Fibroblast of skin of right quadriceps (primary cell): ENCODE measurements at regions not wholly inside any gene's neighbourhood (a gene's known extent, or its start where the extent isn't known, plus 50 kb on each side); places are given as distances from the start of the nearest gene placed in this dataset.

ENCODE experiments used
- DNase-seq: peaks from one replicate; pipeline ENCODE4 v3.0.0-alpha.2; 2013

DNA sequence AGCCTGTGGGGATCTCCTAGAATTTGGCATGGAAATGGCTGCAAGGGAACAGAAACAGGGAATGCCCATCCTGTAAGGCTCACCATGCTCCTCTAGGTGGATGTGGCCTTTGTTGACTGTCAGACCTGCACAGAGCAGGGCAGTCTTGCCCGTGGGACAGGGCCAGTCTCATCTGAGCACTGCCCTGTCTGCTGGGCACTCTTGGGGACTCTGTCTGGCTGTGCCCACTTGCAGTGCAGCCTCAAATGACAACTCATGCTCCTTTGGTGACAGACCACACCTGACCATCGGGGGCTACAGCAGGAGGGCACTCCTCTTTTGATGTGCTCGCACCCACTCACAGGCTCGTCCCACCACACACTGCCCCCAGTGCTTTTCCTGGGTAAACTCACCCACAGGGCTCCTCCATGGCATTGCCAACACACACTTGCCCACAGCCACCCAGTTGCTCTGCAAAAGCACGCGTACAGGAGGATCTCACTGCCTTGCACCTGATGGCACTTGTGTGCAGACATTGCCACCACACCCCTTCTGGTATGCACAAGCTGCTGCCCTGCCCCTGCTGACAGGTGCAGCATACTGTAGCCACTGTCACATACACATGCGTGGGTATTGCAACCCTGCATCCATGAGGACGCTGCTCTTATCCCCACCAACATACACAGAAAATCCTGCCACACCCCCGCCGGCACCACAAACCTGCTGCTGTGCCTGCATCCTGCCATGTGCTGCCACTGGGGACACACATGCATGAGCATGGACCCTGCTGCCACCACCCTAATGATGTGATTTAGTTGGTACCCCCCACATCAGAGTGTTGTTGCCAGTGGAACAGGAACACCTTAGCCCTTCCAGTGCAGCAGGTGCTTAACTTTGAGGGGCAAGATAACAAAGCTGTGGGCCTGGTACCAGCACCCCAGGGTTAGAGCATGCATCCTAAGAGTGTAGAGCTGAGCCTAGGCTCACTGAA lies 100.1 kb upstream of the ARHGEF9 start:
- DNase-seq: no peak

DNA sequence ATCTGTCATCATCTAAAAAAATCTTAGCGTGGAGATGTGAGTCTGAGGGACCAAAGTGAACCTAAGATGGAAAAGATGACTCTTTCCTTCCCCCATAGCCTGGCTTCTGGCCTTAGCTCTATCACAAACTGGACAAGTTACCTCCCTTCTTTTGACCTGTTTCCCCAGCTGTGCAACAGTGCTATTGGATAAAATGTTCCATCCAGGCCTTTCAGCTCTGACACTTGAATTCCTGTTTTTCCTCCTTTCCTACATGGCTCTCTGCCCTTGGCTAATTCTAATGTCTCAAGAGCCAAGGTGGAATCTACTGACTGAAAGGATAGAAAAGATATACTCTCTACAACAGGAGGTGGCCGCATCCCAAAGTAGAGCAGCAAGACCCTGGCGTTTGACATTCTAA lies 84.5 kb upstream of the ARHGEF9 start:
- no peak for DNase-seq

DNA sequence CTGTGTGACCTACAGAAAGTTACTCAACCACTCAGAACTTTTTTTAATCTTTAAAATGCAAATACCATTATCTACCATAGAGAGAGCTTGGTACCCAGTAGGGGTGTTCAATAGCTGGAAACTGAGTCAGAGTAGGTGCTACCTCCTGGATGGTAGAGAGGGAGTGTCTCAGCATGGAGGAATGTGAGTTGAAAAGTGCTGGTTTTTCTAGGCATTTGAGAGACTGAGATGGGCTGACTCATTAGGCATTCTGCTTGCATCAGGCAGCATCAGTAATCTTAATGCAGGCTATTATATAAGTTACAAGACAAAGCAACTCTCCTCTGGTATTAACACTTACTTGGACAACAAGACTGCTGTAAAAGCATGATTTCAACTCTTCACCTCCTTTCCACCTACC lies 70.9 kb upstream of the ARHGEF9 start:
- DNase-seq: peak; percentile 6

DNA sequence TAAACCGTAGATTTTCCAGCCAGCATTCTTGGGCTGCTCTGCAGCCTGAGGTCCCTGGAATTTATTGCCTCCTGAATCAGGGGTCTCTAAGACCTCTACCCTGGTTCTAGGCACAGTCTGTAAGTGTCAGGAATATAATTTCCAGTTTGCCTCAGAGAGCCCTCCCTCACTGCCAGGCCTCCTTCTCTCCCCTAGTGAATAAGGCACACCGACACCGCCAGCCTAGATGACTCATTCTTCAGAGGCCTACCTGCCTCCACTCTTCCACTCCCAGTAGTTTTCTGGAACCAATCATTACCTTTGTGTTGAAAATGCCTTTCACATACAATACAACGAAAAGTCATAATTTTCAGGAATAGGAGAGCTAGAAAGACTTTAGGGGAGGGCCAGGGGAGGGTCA lies 50.3 kb upstream of the ARHGEF9 start:
- DNase-seq: no peak
